H1 (cell line): ENCODE measurements at regions not wholly inside any gene's neighbourhood (a gene's known extent, or its start where the extent isn't known, plus 50 kb on each side); places are given as distances from the start of the nearest gene placed in this dataset.

Experiments used
- CTCF ChIA-PET: fragments of 300-600 bp; sonication (Branson Sonifier 250); formaldehyde crosslinking; loops from one replicate; lab custom pipeline; 2021; ENCODE audit not compliant: partially characterized antibody; lab: Charles Lee
- POLR2A ChIA-PET: fragments of 300-600 bp; sonication (Branson Sonifier 250); formaldehyde crosslinking; loops from one replicate; lab custom pipeline; 2021; ENCODE audit warnings: inconsistent platforms; ENCODE audit not compliant: partially characterized antibody; lab: Charles Lee
- DNase-seq, 2 experiments: peaks; one replicate each; pipeline versions ENCODE4 v3.0.0 to v3.0.0-alpha.2; 2010 to 2022; ENCODE audit warnings: low spot score in 2 of 2, low read depth in 1 of 2, mixed read lengths in 1 of 2
- FAIRE-seq: peaks from 2 replicates; lab custom pipeline; 2011; peaks lifted over from hg19 to GRCh38; lab: Jason Lieb, UNC
- H2AFZ ChIP-seq: 2 replicates; pipeline ENCODE4 v1.8.1; 2012; ENCODE audit warnings: low read length, inconsistent platforms
- H2AK5ac ChIP-seq: 2 replicates; pipeline ENCODE4 v1.6.1; 2013; ENCODE audit warnings: low read depth, low read length
- H2BK120ac ChIP-seq: replicated peaks from 2 replicates; pipeline ENCODE3; 2013; ENCODE audit warnings: low read depth, low read length, inconsistent platforms
- H2BK12ac ChIP-seq: 2 replicates; pipeline ENCODE4 v1.6.1; 2013; ENCODE audit warnings: low read depth, low read length
- H2BK15ac ChIP-seq: 2 replicates; pipeline ENCODE4 v1.6.1; 2013; ENCODE audit warnings: low read length
- H2BK20ac ChIP-seq: 2 replicates; pipeline ENCODE4 v1.6.1; 2013; ENCODE audit warnings: low read length
- H2BK5ac ChIP-seq: 2 replicates; pipeline ENCODE4 v1.6.1; 2013; ENCODE audit warnings: low read depth, low read length
- H3K14ac ChIP-seq: 2 replicates; pipeline ENCODE4 v1.6.1; 2013; ENCODE audit warnings: inconsistent platforms; ENCODE audit not compliant: insufficient read length
- H3K18ac ChIP-seq: 2 replicates; pipeline ENCODE4 v1.6.1; 2013; ENCODE audit warnings: low read length; ENCODE audit errors: extremely low read depth
- H3K23ac ChIP-seq: 2 replicates; pipeline ENCODE4 v1.6.1; 2013; ENCODE audit warnings: inconsistent platforms; ENCODE audit not compliant: insufficient read length
- H3K23me2 ChIP-seq: 2 replicates; pipeline ENCODE4 v1.6.1; 2013; ENCODE audit warnings: low read depth, low read length
- H3K27ac ChIP-seq: 2 replicates; pipeline ENCODE4 v1.6.1; 2011; ENCODE audit warnings: low read depth, low read length, inconsistent platforms
- H3K27me3 ChIP-seq, 4 experiments: replicated peaks in 1 of 4; 1 replicate in 1 of 4; 2 replicates in 3 of 4; pipeline versions ENCODE4 v1.6.1 to v1.8.1; 2011 to 2013; ENCODE audit warnings: low read length in 3 of 4, mild to moderate bottlenecking in 3 of 4, inconsistent platforms in 2 of 4, mixed read lengths in 2 of 4, moderate library complexity in 1 of 4; ENCODE audit not compliant: control insufficient read depth in 3 of 4, insufficient read depth in 3 of 4; ENCODE audit errors: extremely low read depth in 1 of 4
- H3K36me3 ChIP-seq, 4 experiments: 2 replicates each; pipeline versions ENCODE4 v1.6.1 to v1.8.1; 2011 to 2013; ENCODE audit warnings: mild to moderate bottlenecking in 4 of 4, low read length in 3 of 4, moderate library complexity in 2 of 4, control low read depth in 1 of 4, inconsistent platforms in 1 of 4; ENCODE audit not compliant: insufficient read depth in 4 of 4, control insufficient read depth in 2 of 4
- H3K4ac ChIP-seq: replicated peaks from 2 replicates; pipeline ENCODE3; 2013; ENCODE audit warnings: low read length, low read depth, mixed read lengths, inconsistent platforms; ENCODE audit not compliant: insufficient read length
- H3K4me1 ChIP-seq, 4 experiments: replicated peaks in 1 of 4; 1 replicate in 1 of 4; 2 replicates in 3 of 4; pipeline versions ENCODE4 v1.6.1 to v1.8.1; 2011 to 2013; ENCODE audit warnings: low read length in 3 of 4, inconsistent platforms in 2 of 4, mixed read lengths in 1 of 4; ENCODE audit not compliant: insufficient read depth in 4 of 4, control insufficient read depth in 3 of 4
- H3K4me2 ChIP-seq, 2 experiments: 2 replicates each; pipeline versions ENCODE4 v1.6.1 to v1.8.1; 2011 to 2013; ENCODE audit warnings: low read depth in 2 of 2, low read length in 2 of 2, control low read depth in 1 of 2, inconsistent platforms in 1 of 2, mild to moderate bottlenecking in 1 of 2; ENCODE audit not compliant: insufficient read depth in 1 of 2
- H3K4me3 ChIP-seq, 4 experiments: fragments of 200-600, 300-600 bp in 1 of 4; sonication (generic), shearing (Covaris generic), sonication (Bioruptor Twin) in 1 of 4; 2 replicates each; pipeline versions ENCODE4 v1.5.1 to v1.8.1; 2011 to 2016; ENCODE audit warnings: low read length in 4 of 4, low read depth in 3 of 4, control low read depth in 2 of 4, inconsistent platforms in 2 of 4, mild to moderate bottlenecking in 2 of 4, mixed read lengths in 1 of 4, moderate library complexity in 1 of 4; ENCODE audit not compliant: insufficient read depth in 2 of 4; ENCODE audit errors: extremely low read depth in 1 of 4
- H3K56ac ChIP-seq: replicated peaks from 2 replicates; pipeline ENCODE3; 2013; ENCODE audit warnings: low read depth, mild to moderate bottlenecking, mixed read lengths, low read length, inconsistent platforms; ENCODE audit not compliant: insufficient read length
- H3K79me1 ChIP-seq: 2 replicates; pipeline ENCODE4 v1.6.1; 2013; ENCODE audit warnings: low read depth, low read length, control low read depth
- H3K79me2 ChIP-seq, 2 experiments: 2 replicates each; pipeline versions ENCODE4 v1.6.1 to v1.8.1; 2012 to 2013; ENCODE audit warnings: low read length in 2 of 2, mild to moderate bottlenecking in 2 of 2, inconsistent platforms in 1 of 2; ENCODE audit not compliant: insufficient read depth in 2 of 2, control insufficient read depth in 1 of 2
- H3K9ac ChIP-seq, 4 experiments: replicated peaks in 1 of 4; 1 replicate in 1 of 4; 2 replicates in 3 of 4; pipeline versions ENCODE4 v1.6.1 to v1.8.1; 2011 to 2013; ENCODE audit warnings: low read depth in 3 of 4, low read length in 3 of 4, control low read depth in 2 of 4, mild to moderate bottlenecking in 2 of 4, moderate library complexity in 2 of 4, inconsistent platforms in 1 of 4; ENCODE audit errors: extremely low read depth in 1 of 4
- H3K9me3 ChIP-seq, 2 experiments: 2 replicates each; pipeline versions ENCODE4 v1.6.1 to v1.8.1; 2012 to 2013; ENCODE audit warnings: mild to moderate bottlenecking in 2 of 2, moderate library complexity in 2 of 2, control low read depth in 1 of 2, inconsistent platforms in 1 of 2, low read depth in 1 of 2, low read length in 1 of 2, mixed read lengths in 1 of 2; ENCODE audit not compliant: insufficient read depth in 2 of 2
- H4K20me1 ChIP-seq, 2 experiments: replicated peaks in 1 of 2; 2 replicates each; pipeline versions ENCODE3 to v1.8.1; 2011 to 2013; ENCODE audit warnings: inconsistent platforms in 2 of 2, low read length in 2 of 2, mild to moderate bottlenecking in 1 of 2; ENCODE audit not compliant: insufficient read depth in 2 of 2, control insufficient read depth in 1 of 2
- H4K5ac ChIP-seq: 2 replicates; pipeline ENCODE4 v1.6.1; 2013; ENCODE audit warnings: low read length, low read depth, mixed read lengths, inconsistent platforms; ENCODE audit not compliant: insufficient read length
- H4K8ac ChIP-seq: 2 replicates; pipeline ENCODE4 v1.8.0; 2013; ENCODE audit warnings: mild to moderate bottlenecking, moderate library complexity, low read length, inconsistent platforms; ENCODE audit not compliant: insufficient read depth; ENCODE audit errors: extremely low read depth
- H4K91ac ChIP-seq: replicated peaks from 2 replicates; pipeline ENCODE3; 2013; ENCODE audit warnings: low read length, mixed read lengths, inconsistent platforms; ENCODE audit not compliant: insufficient read length
- ATF2 ChIP-seq: IDR thresholded peaks from 2 replicates; pipeline ENCODE4 v1.6.1; 2012; ENCODE audit warnings: low read length, inconsistent platforms
- EP300 ChIP-seq, 2 experiments: IDR thresholded peaks; 1 replicate in 1 of 2; 2 replicates in 1 of 2; pipeline ENCODE4 v1.6.1; 2011 to 2012; ENCODE audit warnings: low read depth in 2 of 2, low read length in 2 of 2, mild to moderate bottlenecking in 2 of 2, borderline replicate concordance in 1 of 2, inconsistent platforms in 1 of 2, moderate library complexity in 1 of 2
- POU5F1 ChIP-seq: IDR thresholded peaks from 2 replicates; pipeline ENCODE4 v1.6.1; 2011; ENCODE audit warnings: low read depth, mild to moderate bottlenecking, low read length, moderate library complexity
- SIX5 ChIP-seq: IDR thresholded peaks from 2 replicates; pipeline ENCODE4 v1.6.1; 2011; ENCODE audit warnings: mild to moderate bottlenecking, low read depth, low read length
- SP1 ChIP-seq: IDR thresholded peaks from 2 replicates; pipeline ENCODE4 v1.6.1; 2011; ENCODE audit warnings: low read depth, low read length
- SUZ12 ChIP-seq: fragments of 200-600 bp; sonication (generic); IDR thresholded peaks from 2 replicates; pipeline ENCODE4 v1.6.1; 2012; ENCODE audit warnings: mild to moderate bottlenecking, inconsistent platforms, low read length, moderate library complexity, mixed read lengths
- YY1 ChIP-seq: IDR thresholded peaks from 2 replicates; pipeline ENCODE4 v1.6.1; 2011; ENCODE audit warnings: low read depth, mild to moderate bottlenecking, low read length
- WGBS, 2 experiments: shearing (Covaris generic) in 1 of 2; methylation state at CpG; one replicate each; pipeline versions ENCODE4 v1.1.6 to v1.1.7; 2013 to 2015; ENCODE audit warnings: low lambda C conversion rate in 2 of 2, mixed read lengths in 2 of 2, inconsistent platforms in 1 of 2, low coverage in 1 of 2, missing lambda C conversion rate in 1 of 2; ENCODE audit not compliant: insufficient replicate concordance in 2 of 2, insufficient coverage in 1 of 2, insufficient read length in 1 of 2; ENCODE audit errors: extremely low coverage in 1 of 2, missing lambda C conversion rate in 1 of 2; 5-methylcytosine and 5-hydroxymethylcytosine counted together

GRCh38 chr1:115411371-115412063, 73.5 kb upstream of the NGF start:
- Histone ChIP-seq H4K5ac (no peak overlapping the region), H4K8ac (no peak overlapping the region), H2BK5ac (no peak overlapping the region), H4K91ac (no peak overlapping the region), H3K9me3 (no peaks in the 10 kb centered on the region), H3K14ac (no peak overlapping the region), H2BK12ac (no peak overlapping the region), H2BK120ac (no peak overlapping the region), H3K4ac (no peak overlapping the region), H3K79me1 (no peaks in the 10 kb centered on the region), H3K9ac (no peak overlapping the region), H4K20me1 (no peaks in the 10 kb centered on the region), H3K18ac (no peak overlapping the region), H2AFZ (0 out of 2 replicates have a peak overlapping the region, but pooled peaks have one; percentile 8), H3K27me3 (no peaks in the 10 kb centered on the region), H3K4me3 (no peak overlapping the region), H3K27ac (no peak overlapping the region), H3K4me2 (no peak overlapping the region), H3K36me3 (no peaks in the 10 kb centered on the region), H3K79me2 (no peaks in the 10 kb centered on the region), H2AK5ac (no peak overlapping the region), H2BK15ac (no peak overlapping the region), H3K23me2 (no peaks in the 10 kb centered on the region), H3K4me1 (no peaks in the 10 kb centered on the region), H2BK20ac (no peak overlapping the region), H3K23ac (no peak overlapping the region), H3K56ac (no peak overlapping the region)
- ChIA-PET CTCF (interaction anchor here (0.6 kb wide), 1 partner anchor 370 kb away, joined by 3 read pairs; no protein-coding TSS in a partner anchor), POLR2A (no interaction called here)
- DNase-seq (no peak), FAIRE-seq (no peak)
- TF ChIP-seq ATF2 (no peak), YY1 (no peak), SUZ12 (no peak), POU5F1 (no peak), EP300 (IDR thresholded peaks at IDR 0.05; ENCODE audit: borderline replicate concordance in 1 of 2, low read depth in 2 of 2, low read length in 2 of 2) (no peak), SP1 (no peak), SIX5 (no peak)
- WGBS, 2 experiments = 90% methylated on average over 1 of the region's 1 CpG; no CpG with 5 or more reads in 1 of the 2 experiments
